Erythroblast (primary cell): ENCODE measurements at regions not wholly inside any gene's neighbourhood (a gene's known extent, or its start where the extent isn't known, plus 50 kb on each side); places are given as distances from the start of the nearest gene placed in this dataset.
A peak's percentile ranks its signal among the peaks of the same experiment; 100 is the strongest.

Experiments used
- DNase-seq, 2 experiments: peaks; one replicate each; lab custom pipeline; 2025; lab: John Stamatoyannopoulos, UW
- GATA1 ChIP-seq: IDR thresholded peaks from 2 replicates; pipeline ENCODE4 v1.6.1; 2011; ENCODE audit warnings: low read depth, mild to moderate bottlenecking, control low read depth, low read length, moderate library complexity
- POLR2A ChIP-seq: IDR thresholded peaks from 2 replicates; pipeline ENCODE4 v1.6.1; 2011; ENCODE audit warnings: mild to moderate bottlenecking, low read length

DNA sequence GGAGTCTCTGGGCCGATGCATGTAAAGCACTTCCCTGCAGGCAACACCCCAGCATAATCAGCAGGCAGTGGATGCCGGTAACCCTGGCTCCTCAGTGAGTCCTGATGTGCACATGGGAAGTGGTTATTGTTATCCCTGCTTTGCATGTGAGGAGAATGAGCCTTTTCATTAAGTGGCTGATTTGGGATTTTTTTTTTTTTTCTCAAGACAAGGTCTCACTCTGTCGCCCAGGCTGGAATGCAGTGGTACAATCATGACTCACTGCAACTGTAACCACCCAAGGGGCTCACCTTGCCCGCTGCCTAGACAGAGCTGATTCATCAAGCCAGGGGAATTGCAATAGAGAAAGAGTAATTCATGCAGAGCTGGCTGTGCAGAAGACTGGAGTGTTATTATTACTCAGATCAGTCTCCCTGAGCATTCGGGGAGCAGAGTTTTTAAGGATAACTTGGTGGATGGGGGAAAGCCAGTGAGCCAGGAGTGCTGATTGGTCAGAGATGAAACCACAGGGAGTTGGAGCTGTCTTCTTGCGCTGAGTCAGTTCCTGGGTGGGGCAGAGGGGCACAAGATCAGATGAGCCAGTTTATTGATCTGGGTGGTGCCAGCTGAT, 95.4 kb downstream of the SOCS6 start:
- peak; percentile 50 to 54 for DNase-seq
- TF ChIP-seq POLR2A (no peak), GATA1 (no peak)

- TF ChIP-seq GATA1 = no peak
- DNase-seq = no peak
These were observed 94.3 kb downstream of the SOCS6 start for GRCh38 chr18:70382992-70383717.

DNA sequence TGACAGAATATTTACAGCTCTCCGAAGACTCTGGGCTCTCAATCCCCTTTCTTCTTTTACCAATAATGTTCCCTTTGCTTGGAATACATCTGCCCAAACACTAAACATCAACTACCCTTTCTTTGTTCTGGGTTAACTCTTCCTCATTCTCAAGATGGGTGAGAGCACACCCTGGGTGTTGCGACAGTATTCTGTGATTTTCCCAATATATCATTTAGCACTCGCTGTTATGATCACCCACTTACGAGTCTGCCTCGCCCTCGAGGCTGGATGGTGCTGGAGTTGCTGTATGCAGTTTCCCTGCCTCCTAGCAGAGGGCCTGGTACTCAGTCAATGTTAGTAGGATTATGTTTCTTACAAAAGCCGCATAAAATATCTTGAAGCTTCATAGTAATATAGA, 93.2 kb downstream of the SOCS6 start:
- no peak for DNase-seq
- TF ChIP-seq POLR2A (no peak), GATA1 (no peak)

DNA sequence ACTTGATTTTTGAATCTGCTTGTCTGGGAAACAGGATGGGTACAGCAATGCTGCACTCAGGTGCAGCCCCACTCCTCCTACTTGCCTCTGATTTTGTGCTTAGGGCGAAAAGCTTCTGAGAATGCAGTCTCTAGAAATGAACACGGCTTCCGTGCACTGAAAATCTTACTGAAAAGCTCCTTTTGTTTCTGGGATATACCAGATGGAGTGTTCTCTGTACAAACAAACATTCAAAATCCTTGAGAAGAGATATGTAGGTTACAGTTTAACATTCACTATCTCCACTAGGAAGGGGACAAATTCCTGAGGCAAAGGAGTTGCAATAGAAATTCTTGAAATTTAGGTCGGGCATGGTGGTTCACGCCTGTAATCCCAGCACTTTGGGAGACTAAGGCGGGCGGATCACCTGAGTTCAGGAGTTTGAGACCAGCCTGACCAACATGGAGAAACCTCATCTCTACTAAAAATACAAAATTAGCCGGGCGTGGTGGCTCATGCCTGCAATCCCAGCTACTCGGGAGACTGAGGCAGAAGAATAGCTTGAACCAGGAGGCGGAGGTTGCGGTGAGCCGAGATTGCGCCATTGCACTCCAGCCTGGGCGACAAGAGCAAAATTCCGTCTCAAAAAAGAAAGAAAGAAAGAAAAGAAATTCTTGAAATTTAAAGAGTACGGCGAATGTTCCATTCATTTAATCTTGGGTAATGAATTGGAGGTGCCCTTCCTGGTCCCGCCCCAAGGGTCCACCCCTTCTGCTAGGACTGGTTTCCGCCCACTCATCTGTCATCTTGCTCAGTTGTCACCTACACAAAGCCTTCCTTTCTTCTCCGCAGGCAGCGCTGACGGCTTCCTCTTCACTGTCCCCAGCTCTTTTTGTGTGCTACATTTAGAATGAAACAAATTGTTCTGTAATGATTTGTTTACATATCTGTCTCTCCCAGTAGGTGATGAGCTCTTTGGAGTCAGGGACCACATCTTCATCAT, 92.4 kb downstream of the SOCS6 start:
- peak in 1 of 2 experiments; percentile 11 for DNase-seq
- TF ChIP-seq POLR2A = no peak
- no peak for TF ChIP-seq GATA1
